G401.6 (cell line): ENCODE measurements at regions not wholly inside any gene's neighbourhood (a gene's known extent, or its start where the extent isn't known, plus 50 kb on each side); places are given as distances from the start of the nearest gene placed in this dataset.

Experiments used
- FAIRE-seq: peaks from 2 replicates; lab custom pipeline; 2012; peaks lifted over from hg19 to GRCh38; lab: Jason Lieb, UNC

DNA sequence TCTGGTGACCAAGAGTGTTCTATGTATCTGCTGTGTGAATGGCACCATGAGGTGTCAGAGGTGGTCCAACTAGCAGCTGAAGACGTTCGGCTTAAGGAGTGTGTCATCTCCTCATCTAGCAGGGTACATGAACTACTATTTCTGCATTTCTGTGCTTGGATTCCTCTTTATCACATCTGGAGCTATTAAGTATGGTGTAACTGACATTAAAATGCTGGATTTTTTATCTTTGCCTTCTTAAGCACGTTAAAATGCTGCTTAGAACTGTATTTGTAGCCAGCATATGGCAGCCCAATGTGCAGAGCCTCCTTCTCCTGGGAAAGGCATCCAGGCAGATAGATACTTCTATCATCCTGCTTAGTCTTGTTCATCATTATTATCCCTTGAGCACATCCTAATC is 409.3 kb upstream of the MMADHC start:
- no peak for FAIRE-seq

DNA sequence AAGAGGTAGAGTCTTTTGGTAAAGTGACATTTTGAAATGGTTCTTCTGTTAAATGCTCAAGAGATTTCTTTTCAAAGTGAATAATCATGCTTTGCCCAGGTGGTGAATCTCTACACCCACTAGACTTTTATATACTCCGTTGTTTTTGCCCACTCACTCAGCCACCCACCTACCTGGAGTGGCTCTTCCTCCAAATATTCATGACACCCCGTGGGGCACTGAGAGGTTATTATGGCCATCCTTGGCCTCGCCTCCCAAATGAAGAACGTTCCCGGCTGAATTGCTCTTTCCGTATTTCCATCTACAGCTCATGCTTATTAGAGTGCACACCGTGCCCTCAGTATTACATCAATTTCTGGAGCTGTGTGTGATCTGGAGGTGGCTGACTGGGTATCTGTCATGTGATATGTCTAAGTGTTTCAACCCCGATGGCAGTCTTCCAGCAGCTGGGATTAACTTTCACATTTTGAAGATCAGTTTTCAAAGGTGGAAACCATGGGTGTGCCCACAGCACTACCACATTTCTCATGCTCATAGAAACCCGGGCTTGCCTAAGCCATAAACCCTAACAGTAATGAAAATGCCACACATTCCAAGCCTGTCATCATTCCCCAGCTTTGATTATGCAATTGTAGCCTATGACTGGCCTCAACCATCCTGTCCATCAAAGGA is 406.6 kb upstream of the MMADHC start:
- peak; percentile 100 for FAIRE-seq

DNA sequence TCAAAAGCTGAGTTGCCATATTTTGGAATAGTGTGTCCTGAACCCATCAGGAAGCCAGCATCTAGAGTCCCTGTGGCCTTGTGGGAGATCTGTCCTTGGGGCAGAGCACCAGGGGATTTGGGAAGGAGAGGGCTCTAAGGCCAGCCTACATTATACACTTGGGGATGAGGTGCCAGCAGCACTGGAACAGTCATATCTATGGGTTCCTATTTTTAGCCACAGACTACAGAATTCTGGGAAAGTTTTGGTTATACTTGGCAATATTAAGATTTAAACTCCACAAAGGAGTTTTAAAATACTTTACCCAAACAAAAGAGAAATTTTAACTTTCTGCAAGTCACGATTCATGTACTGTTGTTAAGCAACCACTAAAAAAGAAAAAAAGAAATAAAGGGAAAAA is 405.7 kb upstream of the MMADHC start:
- FAIRE-seq = no peak

DNA sequence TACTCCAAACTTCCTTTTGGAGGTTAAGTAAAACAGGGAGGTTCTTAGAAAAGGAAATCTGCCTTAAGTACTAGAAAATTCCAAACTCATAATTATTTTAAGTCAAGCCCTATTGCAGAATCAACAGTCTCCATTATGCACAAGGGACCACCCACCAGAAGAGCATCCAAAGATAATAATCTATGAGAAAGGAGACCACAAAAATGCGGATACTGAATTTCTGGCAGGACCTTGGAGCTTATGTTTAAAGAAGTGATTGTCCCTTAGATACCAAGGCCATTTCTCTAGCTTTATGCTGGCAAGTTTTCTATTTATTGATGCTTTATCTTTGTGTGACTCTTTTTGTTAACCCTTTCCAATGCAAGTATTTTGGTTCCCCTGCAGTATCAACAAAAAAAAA is 404.0 kb upstream of the MMADHC start:
- peak; percentile 99 for FAIRE-seq

DNA sequence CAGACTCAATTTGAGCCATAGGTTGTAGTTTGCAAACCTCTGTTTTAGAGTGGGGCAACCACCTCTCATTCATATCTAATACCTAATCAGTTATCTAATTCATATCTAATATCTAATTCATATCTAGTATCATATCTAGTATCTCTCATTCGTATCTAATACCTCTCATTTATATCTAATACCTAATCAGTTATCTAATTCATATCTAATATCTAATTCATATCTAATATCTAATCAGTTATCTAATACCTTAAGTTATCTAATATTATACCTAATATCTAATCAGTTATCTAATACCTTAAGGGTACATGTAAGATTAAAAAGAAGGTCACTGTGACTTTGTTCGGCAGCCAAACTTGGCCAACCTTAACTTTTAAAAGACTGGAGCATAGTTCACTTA is 403.4 kb upstream of the MMADHC start:
- FAIRE-seq = no peak

DNA sequence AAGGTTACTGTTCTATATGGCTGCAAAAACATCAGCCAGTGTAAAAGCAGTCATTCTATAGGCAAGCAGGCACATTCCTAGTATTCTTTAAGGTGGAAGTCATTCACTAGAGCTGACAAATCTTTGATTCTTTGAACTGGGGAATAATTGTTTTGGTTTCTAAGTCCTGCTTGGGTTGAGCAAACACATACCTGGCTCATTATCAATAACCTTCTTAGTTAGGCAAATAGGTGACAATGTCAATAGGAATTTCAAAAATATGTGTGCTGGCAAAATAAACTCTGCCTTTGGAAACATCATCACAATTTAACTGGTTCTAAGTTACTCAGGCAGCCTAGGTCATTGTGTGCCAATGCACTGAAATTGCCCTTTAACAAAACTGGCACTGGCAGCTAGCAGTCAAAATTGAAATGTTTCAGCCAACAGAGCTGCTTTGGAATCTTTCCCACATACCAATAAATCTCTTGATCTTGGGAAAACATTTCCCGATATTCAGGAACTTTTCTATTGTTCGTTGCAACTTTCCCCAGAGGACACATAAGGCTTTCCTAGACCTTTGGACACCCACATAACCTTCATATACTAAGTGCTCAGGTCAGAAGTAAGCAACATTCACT is 402.0 kb upstream of the MMADHC start:
- FAIRE-seq = peak; percentile 100

DNA sequence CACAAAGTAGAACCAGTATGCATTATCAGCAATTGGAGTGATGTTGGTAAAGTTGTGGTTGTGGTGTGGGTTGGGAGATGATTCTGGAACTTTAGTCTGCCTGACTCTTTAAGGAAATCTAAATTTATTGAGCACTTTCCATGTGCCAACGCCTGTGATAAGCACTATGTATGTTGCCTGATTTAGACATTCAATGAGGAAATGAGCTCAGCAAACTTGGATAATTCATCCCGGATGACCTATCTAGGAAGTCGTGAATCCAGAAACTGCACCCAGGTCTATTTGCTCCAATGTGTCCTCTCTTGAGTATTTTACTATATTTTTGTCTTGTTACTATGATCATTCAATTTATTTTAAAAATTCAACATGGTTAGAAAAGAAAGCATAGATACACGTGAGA is 400.8 kb upstream of the MMADHC start:
- FAIRE-seq = no peak

DNA sequence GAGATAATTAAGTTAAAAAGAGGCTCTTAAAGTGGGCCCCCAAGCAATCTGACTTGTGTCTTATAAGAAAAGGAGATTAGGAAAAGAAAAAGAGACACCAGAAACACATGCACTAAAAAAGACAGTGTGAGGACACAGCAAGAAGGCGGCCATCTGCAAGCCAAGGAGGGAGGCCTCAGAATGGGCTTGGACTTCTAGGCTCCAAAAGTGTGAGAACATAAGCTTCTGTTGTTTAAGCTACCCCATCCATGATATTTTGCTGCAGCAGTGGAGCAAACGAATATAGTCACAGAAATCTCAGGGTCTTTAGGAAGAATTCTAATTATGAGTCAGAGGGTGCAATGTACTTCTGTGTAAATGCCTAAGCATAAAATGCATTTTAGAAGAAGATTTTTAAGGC is 399.3 kb upstream of the MMADHC start:
- no peak for FAIRE-seq

DNA sequence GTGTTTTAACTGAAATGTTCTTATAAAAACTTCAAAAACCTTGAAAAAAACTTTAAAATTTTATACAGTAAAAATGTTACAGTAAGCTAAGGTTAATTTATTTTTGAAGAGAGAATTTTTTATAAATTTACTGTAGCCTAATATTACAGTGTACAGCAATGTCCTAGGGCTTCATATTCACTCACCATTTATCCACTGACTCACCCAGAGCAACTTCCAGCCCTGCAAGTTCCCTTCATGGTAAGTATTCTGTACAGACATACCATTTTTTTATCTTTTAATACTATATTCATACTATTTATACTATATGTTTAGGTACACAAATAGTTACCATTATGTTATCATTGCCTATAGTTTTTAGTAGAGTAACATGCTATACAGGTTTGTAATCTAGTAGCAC is 396.7 kb upstream of the MMADHC start:
- FAIRE-seq = no peak

DNA sequence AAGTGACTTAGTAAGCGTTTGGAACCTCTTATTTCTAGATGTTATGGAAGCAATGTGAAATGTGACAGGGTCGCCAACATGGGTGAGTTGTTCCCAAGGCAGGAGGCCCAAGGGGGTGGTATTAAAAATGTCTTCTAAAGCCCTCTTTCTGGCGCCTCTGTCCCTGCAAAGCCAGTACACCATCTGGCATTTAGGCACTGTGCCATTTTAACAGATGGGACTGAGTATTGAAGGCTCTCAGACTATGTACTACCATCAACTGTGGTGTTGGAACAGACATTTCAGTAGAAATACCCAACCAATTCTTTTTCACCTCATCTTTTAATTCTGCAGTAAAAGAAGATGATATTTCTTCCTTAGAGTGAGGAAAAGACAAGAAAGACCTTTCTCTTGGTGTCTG is 384.5 kb upstream of the MMADHC start:
- no peak for FAIRE-seq

DNA sequence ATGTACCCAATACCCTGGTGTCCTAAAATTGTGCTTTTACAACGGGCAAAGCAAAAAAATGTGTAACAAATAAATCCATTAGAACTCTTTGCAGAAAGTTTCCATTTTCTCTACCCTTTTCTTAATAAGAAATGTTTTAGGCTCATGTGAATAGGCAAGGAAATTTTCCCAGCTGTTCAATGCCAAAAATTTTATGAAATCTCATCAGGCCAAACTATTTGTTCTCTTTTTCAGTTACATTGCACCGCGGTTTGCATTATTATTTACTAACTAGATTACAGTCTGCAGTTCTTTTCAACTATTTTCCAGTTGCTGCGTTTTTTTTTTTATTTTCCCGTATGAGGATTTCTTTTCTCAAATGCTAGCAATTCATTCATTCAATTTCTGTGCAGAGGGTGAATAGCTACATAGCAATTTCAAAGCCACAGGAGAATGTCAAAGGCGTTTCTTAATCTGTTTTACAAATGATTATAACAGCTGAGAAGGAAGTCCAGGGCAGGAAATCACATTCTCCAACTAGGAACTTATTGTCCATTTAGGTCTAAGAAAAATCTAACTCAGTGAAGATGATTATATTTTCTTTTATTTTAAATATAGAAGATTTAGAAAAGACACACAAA is 367.5 kb upstream of the MMADHC start:
- FAIRE-seq = no peak

DNA sequence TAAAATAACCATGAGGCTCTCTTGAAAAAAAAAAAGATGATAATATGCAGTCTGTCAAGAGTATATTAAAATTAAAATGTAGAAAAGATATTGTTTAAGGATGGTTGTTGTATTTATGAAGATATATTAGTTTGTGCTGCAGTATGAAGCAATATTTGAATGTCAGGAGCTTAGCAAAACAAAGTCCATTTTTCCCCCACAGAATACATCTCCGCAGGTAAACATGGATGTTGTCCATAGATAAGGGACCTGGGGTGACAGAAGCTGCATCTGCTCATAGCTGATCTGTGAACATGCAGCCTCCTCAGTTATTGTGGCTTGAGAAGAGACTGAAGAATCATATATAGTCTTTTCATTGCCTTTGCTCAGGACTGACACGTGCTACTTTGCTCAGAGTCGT is 366.1 kb upstream of the MMADHC start:
- no peak for FAIRE-seq

DNA sequence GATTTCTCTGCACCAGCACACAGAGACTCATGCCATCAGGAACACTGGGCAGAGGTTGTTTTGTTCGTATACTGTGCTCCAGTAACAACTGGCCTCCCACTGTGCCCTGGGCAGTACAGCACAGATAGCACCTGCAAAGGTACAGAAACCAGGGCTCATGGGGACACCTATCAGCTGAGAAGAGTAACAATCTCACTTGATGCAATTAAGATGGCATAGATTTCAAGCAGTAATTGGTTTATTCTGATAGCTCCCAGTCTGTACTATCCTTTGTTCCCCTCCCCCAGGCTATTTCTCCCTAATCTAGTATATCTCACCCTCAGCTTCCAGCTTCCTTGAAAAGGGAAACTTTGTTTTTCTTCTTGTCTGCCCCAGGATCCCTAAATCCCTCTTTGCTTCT is 343.9 kb upstream of the MMADHC start:
- FAIRE-seq = no peak

DNA sequence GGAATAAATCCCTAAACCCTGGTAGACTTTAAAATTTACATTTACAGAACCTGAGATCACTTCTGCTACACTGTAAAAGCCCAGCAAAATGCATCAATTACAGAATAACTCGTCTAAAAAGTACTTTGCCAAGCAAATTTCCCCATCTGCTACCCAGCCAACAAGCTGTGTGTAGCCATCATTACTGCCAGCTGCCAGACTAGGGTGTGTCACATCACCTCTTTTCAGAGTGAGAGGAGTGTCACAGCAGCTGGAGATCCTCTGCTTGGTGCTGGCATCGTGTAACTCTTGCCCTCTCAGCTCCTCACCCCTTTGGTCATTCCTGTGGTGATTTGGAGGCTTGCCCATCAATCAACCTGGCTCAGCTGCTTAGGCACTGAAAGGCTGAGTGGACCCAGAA is 340.4 kb upstream of the MMADHC start:
- no peak for FAIRE-seq

DNA sequence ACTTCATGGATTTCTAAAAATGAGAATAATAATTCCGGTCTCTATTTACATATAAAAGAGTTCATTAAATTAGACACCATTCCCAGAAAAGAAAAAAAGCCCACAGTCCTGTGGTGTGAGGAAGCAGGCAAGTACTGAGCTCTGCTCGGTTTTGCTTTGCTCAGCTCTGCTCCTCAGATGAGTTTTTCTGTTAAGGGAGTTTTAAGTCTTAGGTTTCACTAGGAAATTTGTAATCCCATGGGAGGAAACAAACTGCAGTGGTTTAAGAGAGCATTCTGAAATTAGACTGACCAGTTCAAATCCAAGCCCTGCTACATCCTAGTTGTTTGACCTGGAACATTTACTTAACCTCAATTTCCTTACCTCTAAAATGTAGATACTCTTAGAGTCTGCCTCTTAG is 338.6 kb upstream of the MMADHC start:
- FAIRE-seq = peak; percentile 86

DNA sequence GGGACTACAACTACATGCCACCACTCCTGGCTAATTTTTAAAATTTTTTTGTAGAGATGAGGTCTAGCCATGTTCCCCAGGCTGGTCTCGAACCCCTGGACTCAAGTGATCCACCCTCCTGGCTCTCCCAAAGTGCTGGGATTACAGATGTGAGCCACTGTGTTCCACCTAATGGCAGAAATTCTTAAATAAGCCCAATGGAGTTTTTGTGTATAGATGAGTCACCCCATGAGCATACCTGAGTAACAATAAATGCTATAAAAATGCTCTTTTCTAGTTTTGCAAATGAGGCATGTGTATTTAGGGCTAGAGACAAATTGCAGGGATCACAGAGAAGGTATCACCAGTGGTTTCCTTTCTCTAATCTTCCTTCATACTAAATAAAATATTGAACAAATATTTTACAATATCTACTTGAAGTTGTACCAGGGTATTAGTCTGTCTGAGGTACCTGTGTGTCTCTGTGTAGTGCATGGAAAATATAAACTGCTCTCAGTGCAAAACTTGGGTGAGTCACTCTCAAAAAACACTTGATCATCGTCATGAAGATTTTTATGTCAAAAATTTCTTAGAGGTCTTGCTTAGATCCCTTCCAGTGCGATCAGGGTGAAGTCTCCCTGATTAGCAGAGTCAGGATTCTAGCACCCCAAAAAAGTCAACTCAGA is 337.1 kb upstream of the MMADHC start:
- peak; percentile 58 for FAIRE-seq

DNA sequence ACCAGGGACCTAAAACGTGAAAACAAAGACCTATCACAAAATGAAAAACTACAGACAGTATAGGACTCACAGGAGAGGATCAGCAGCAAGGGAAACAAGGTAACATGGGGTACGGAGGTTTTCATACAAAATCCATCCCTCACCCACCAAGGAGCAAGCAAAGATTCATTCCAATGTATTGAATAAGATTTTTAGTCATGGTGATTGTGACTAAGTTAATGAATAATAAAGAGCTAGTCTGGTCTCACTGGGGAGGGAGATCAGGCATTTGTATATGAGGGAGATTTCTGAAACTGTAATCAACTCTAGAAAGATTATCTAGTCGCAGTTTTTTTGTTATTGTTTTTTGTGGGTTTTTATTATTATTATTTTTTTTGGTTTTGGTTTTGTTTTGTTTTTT is 336.5 kb upstream of the MMADHC start:
- peak; percentile 92 for FAIRE-seq

DNA sequence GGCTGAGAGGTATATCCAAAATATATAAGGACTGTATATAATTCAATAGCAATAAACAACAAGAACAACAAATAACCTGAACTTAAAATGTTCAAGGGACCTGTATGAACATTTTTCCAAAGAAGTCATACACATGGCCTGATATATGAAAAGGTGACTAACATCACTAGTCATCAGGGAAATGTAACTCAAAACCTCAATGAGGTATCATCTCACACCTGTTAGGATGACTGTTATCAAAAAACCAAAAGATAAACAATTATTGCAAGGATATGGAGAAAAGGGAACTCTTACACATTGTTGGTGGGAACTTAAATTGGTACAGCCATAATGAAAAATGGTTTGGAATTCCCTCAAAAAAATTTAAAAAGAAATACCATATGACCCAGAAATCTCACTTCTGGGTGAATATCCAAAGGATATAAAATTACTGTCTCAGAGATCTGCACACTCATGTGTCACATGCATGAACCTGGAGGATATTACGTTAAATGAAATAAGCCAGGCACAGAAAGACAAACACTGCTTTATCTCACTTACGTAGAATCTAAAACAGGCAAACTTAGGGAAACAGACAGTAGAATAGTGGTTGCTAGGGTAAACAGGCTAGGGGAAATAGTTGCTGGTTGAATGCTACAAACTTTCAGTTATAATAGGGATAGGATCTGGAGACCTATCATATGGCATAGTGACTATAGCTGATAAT is 334.5 kb upstream of the MMADHC start:
- FAIRE-seq = no peak

DNA sequence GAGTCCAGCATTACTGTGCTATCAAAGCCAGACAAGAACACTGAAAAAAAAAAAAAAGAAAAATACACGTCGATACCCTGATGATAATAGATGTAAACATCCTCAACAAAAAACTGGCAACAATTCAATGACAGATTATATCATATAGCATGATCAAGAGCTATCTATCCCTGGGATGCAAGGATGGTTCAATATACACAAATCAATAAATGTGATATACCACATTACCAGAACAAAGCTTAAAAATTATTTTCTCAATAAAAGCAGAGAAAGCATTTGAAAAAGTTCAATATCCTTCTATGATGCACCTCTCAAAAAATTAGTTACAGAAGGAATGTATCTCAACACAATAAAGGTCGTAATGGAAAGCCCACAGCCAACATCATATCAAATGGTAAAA is 332.8 kb upstream of the MMADHC start:
- no peak for FAIRE-seq

DNA sequence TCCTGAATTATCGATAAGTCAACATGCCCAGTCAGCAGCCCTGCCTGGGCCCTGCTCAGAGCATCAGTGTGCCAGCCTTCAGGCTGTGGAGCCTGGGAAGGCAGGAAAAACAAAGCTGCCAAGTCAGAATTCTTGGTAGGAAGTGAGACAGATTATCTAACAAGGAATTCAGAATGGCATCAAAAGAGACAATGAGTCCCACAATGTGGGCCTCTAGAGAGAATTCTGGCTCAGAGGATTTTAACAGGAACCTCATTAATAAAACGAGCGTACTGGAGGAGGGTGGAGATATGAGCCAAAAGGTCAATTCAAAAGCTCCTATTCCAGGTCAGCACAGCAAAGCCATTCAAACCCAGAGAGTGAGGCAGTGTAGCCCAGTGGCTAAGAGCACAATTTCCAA is 327.6 kb upstream of the MMADHC start:
- no peak for FAIRE-seq

DNA sequence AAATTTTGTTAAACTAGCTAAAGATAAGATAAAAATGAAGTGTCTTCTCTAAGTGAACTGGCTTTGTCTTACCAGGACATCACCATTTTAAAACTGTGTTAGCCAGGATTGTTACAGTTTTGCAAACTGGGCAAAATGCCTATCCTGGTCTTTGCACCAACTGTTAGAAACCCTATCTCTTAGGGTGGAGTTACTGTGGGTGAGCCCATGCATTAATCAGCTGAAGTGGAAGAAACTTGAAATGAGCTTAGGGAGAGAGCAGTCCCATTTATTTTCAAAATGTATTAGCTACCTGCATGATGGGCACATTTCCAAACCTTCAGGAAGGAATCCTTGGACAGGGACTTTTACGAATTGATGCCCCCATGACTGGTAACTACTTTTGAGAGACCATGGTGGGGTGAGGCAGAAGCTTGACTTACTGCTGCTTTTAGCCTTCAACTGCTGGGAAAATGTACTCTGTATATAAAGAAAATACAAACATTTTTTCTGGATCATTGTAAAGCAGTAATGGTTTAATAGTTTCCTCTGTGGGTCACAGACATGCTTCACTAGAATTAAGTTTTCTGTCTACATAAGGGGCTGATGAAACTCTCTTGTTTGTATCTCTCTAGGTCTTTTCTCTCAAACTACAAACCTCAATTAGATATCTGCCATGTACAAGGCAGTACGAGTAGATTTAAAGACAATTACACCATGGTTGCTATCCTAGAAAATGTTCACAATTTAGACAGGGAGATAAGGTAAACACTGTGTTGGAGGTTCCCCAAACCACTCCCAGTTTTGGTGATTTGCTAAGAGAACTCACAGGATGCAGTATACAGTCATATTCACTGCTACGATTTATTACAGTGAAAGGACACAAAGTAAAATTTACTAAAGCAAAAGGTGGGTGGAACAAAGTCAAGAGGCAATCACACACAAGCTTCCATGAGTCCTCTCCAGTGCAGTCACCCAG is 321.4 kb upstream of the MMADHC start:
- no peak for FAIRE-seq

DNA sequence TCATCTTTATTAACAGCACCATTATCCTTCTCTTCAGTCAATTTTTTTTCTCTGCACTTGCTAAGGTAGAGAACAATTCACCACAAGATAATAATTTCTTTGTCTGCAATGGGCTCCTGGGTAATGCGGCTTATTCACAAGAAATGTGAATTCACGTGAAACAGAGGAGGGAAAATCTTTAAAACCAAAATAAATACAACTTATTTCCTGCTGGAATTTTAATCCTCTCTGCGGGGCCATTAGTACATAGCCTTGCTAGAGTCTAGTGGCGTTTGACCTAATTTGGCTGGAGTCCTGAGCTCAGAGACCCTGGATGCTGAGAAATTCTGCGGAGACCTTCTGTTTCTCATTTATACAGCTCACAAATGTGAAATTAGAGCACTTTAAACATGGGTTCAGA is 319.3 kb upstream of the MMADHC start:
- peak; percentile 100 for FAIRE-seq
